Esophagus muscularis mucosa (tissue), 3 donors: ENCODE measurements at regions not wholly inside any gene's neighbourhood (a gene's known extent, or its start where the extent isn't known, plus 50 kb on each side); places are given as distances from the start of the nearest gene placed in this dataset.

Source experiments
- CTCF ChIP-seq, 3 experiments: fragments of 200-600 bp in 2 of 3; fragments of 450-650 bp in 1 of 3; sonication (generic) in 2 of 3; IDR thresholded peaks; one replicate each; pipeline ENCODE4 v1.5.1; 2017 to 2019; ENCODE audit warnings: antibody characterized with exemption in 3 of 3, mild to moderate bottlenecking in 2 of 3, moderate library complexity in 1 of 3
- EP300 ChIP-seq: sonication (generic); formaldehyde crosslinking; IDR thresholded peaks from one replicate; pipeline ENCODE4 v1.6.1; 2017; ENCODE audit warnings: antibody characterized with exemption

GRCh38 chr19:30224689-30225606, 147.2 kb upstream of the ZNF536 start:
- no peak for TF ChIP-seq EP300
- no peak for TF ChIP-seq CTCF (IDR thresholded peaks at IDR 0.05)
